ENCODE measurements at regions not wholly inside any gene's neighbourhood (a gene's known extent, or its start where the extent isn't known, plus 50 kb on each side); places are given as distances from the start of the nearest gene placed in this dataset.

DNA sequence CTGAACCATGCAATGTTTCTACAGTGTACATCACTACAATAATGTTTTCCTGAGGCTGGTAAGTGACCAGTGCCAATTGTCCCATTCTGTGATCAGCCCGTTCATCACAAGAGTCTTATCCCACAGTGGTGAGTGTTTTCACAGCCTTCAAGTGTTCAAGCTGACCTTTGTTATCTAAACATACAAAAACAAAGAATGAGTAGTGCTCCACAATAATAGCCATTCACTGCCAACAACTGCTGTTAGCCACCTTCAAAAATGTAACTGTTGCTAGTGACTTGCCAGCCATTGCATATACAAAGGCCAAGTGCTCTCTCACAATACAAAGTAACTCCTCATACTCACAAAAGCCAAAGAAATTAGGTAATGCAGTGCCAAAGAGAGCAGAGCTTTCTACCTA lies 1084.1 kb downstream of the FAM133A start:
- TF ChIP-seq, protein P1, sequence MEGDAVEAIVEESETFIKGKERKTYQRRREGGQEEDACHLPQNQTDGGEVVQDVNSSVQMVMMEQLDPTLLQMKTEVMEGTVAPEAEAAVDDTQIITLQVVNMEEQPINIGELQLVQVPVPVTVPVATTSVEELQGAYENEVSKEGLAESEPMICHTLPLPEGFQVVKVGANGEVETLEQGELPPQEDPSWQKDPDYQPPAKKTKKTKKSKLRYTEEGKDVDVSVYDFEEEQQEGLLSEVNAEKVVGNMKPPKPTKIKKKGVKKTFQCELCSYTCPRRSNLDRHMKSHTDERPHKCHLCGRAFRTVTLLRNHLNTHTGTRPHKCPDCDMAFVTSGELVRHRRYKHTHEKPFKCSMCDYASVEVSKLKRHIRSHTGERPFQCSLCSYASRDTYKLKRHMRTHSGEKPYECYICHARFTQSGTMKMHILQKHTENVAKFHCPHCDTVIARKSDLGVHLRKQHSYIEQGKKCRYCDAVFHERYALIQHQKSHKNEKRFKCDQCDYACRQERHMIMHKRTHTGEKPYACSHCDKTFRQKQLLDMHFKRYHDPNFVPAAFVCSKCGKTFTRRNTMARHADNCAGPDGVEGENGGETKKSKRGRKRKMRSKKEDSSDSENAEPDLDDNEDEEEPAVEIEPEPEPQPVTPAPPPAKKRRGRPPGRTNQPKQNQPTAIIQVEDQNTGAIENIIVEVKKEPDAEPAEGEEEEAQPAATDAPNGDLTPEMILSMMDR (IDR thresholded peaks at IDR 0.05 in 4 of 5, conservative IDR thresholded peaks at IDR 0.05 in 1 of 5), result no peak
- TF ChIP-seq POLR2A (IDR thresholded peaks at IDR 0.05), result no peak
